H1 (cell line): ENCODE measurements at regions not wholly inside any gene's neighbourhood (a gene's known extent, or its start where the extent isn't known, plus 50 kb on each side); places are given as distances from the start of the nearest gene placed in this dataset.

Experiments
- CTCF ChIA-PET: fragments of 300-600 bp; sonication (Branson Sonifier 250); formaldehyde crosslinking; loops from one replicate; lab custom pipeline; 2021; ENCODE audit not compliant: partially characterized antibody; lab: Charles Lee
- POLR2A ChIA-PET: fragments of 300-600 bp; sonication (Branson Sonifier 250); formaldehyde crosslinking; loops from one replicate; lab custom pipeline; 2021; ENCODE audit warnings: inconsistent platforms; ENCODE audit not compliant: partially characterized antibody; lab: Charles Lee
- DNase-seq, 2 experiments: peaks; one replicate each; pipeline versions ENCODE4 v3.0.0 to v3.0.0-alpha.2; 2010 to 2022; ENCODE audit warnings: low spot score in 2 of 2, low read depth in 1 of 2, mixed read lengths in 1 of 2
- FAIRE-seq: peaks from 2 replicates; lab custom pipeline; 2011; peaks lifted over from hg19 to GRCh38; lab: Jason Lieb, UNC
- H2AFZ ChIP-seq: 2 replicates; pipeline ENCODE4 v1.8.1; 2012; ENCODE audit warnings: low read length, inconsistent platforms
- H2AK5ac ChIP-seq: 2 replicates; pipeline ENCODE4 v1.6.1; 2013; ENCODE audit warnings: low read depth, low read length
- H2BK120ac ChIP-seq: replicated peaks from 2 replicates; pipeline ENCODE3; 2013; ENCODE audit warnings: low read depth, low read length, inconsistent platforms
- H2BK12ac ChIP-seq: 2 replicates; pipeline ENCODE4 v1.6.1; 2013; ENCODE audit warnings: low read depth, low read length
- H2BK15ac ChIP-seq: 2 replicates; pipeline ENCODE4 v1.6.1; 2013; ENCODE audit warnings: low read length
- H2BK20ac ChIP-seq: 2 replicates; pipeline ENCODE4 v1.6.1; 2013; ENCODE audit warnings: low read length
- H2BK5ac ChIP-seq: 2 replicates; pipeline ENCODE4 v1.6.1; 2013; ENCODE audit warnings: low read depth, low read length
- H3K14ac ChIP-seq: 2 replicates; pipeline ENCODE4 v1.6.1; 2013; ENCODE audit warnings: inconsistent platforms; ENCODE audit not compliant: insufficient read length
- H3K18ac ChIP-seq: 2 replicates; pipeline ENCODE4 v1.6.1; 2013; ENCODE audit warnings: low read length; ENCODE audit errors: extremely low read depth
- H3K23ac ChIP-seq: 2 replicates; pipeline ENCODE4 v1.6.1; 2013; ENCODE audit warnings: inconsistent platforms; ENCODE audit not compliant: insufficient read length
- H3K23me2 ChIP-seq: 2 replicates; pipeline ENCODE4 v1.6.1; 2013; ENCODE audit warnings: low read depth, low read length
- H3K27ac ChIP-seq: 2 replicates; pipeline ENCODE4 v1.6.1; 2011; ENCODE audit warnings: low read depth, low read length, inconsistent platforms
- H3K27me3 ChIP-seq, 4 experiments: replicated peaks in 1 of 4; 1 replicate in 1 of 4; 2 replicates in 3 of 4; pipeline versions ENCODE4 v1.6.1 to v1.8.1; 2011 to 2013; ENCODE audit warnings: low read length in 3 of 4, mild to moderate bottlenecking in 3 of 4, inconsistent platforms in 2 of 4, mixed read lengths in 2 of 4, moderate library complexity in 1 of 4; ENCODE audit not compliant: control insufficient read depth in 3 of 4, insufficient read depth in 3 of 4; ENCODE audit errors: extremely low read depth in 1 of 4
- H3K36me3 ChIP-seq, 4 experiments: 2 replicates each; pipeline versions ENCODE4 v1.6.1 to v1.8.1; 2011 to 2013; ENCODE audit warnings: mild to moderate bottlenecking in 4 of 4, low read length in 3 of 4, moderate library complexity in 2 of 4, control low read depth in 1 of 4, inconsistent platforms in 1 of 4; ENCODE audit not compliant: insufficient read depth in 4 of 4, control insufficient read depth in 2 of 4
- H3K4ac ChIP-seq: replicated peaks from 2 replicates; pipeline ENCODE3; 2013; ENCODE audit warnings: low read length, low read depth, mixed read lengths, inconsistent platforms; ENCODE audit not compliant: insufficient read length
- H3K4me1 ChIP-seq, 4 experiments: replicated peaks in 1 of 4; 1 replicate in 1 of 4; 2 replicates in 3 of 4; pipeline versions ENCODE4 v1.6.1 to v1.8.1; 2011 to 2013; ENCODE audit warnings: low read length in 3 of 4, inconsistent platforms in 2 of 4, mixed read lengths in 1 of 4; ENCODE audit not compliant: insufficient read depth in 4 of 4, control insufficient read depth in 3 of 4
- H3K4me2 ChIP-seq, 2 experiments: 2 replicates each; pipeline versions ENCODE4 v1.6.1 to v1.8.1; 2011 to 2013; ENCODE audit warnings: low read depth in 2 of 2, low read length in 2 of 2, control low read depth in 1 of 2, inconsistent platforms in 1 of 2, mild to moderate bottlenecking in 1 of 2; ENCODE audit not compliant: insufficient read depth in 1 of 2
- H3K4me3 ChIP-seq, 4 experiments: fragments of 200-600, 300-600 bp in 1 of 4; sonication (generic), shearing (Covaris generic), sonication (Bioruptor Twin) in 1 of 4; 2 replicates each; pipeline versions ENCODE4 v1.5.1 to v1.8.1; 2011 to 2016; ENCODE audit warnings: low read length in 4 of 4, low read depth in 3 of 4, control low read depth in 2 of 4, inconsistent platforms in 2 of 4, mild to moderate bottlenecking in 2 of 4, mixed read lengths in 1 of 4, moderate library complexity in 1 of 4; ENCODE audit not compliant: insufficient read depth in 2 of 4; ENCODE audit errors: extremely low read depth in 1 of 4
- H3K56ac ChIP-seq: replicated peaks from 2 replicates; pipeline ENCODE3; 2013; ENCODE audit warnings: low read depth, mild to moderate bottlenecking, mixed read lengths, low read length, inconsistent platforms; ENCODE audit not compliant: insufficient read length
- H3K79me1 ChIP-seq: 2 replicates; pipeline ENCODE4 v1.6.1; 2013; ENCODE audit warnings: low read depth, low read length, control low read depth
- H3K79me2 ChIP-seq, 2 experiments: 2 replicates each; pipeline versions ENCODE4 v1.6.1 to v1.8.1; 2012 to 2013; ENCODE audit warnings: low read length in 2 of 2, mild to moderate bottlenecking in 2 of 2, inconsistent platforms in 1 of 2; ENCODE audit not compliant: insufficient read depth in 2 of 2, control insufficient read depth in 1 of 2
- H3K9ac ChIP-seq, 4 experiments: replicated peaks in 1 of 4; 1 replicate in 1 of 4; 2 replicates in 3 of 4; pipeline versions ENCODE4 v1.6.1 to v1.8.1; 2011 to 2013; ENCODE audit warnings: low read depth in 3 of 4, low read length in 3 of 4, control low read depth in 2 of 4, mild to moderate bottlenecking in 2 of 4, moderate library complexity in 2 of 4, inconsistent platforms in 1 of 4; ENCODE audit errors: extremely low read depth in 1 of 4
- H3K9me3 ChIP-seq, 2 experiments: 2 replicates each; pipeline versions ENCODE4 v1.6.1 to v1.8.1; 2012 to 2013; ENCODE audit warnings: mild to moderate bottlenecking in 2 of 2, moderate library complexity in 2 of 2, control low read depth in 1 of 2, inconsistent platforms in 1 of 2, low read depth in 1 of 2, low read length in 1 of 2, mixed read lengths in 1 of 2; ENCODE audit not compliant: insufficient read depth in 2 of 2
- H4K20me1 ChIP-seq, 2 experiments: replicated peaks in 1 of 2; 2 replicates each; pipeline versions ENCODE3 to v1.8.1; 2011 to 2013; ENCODE audit warnings: inconsistent platforms in 2 of 2, low read length in 2 of 2, mild to moderate bottlenecking in 1 of 2; ENCODE audit not compliant: insufficient read depth in 2 of 2, control insufficient read depth in 1 of 2
- H4K5ac ChIP-seq: 2 replicates; pipeline ENCODE4 v1.6.1; 2013; ENCODE audit warnings: low read length, low read depth, mixed read lengths, inconsistent platforms; ENCODE audit not compliant: insufficient read length
- H4K8ac ChIP-seq: 2 replicates; pipeline ENCODE4 v1.8.0; 2013; ENCODE audit warnings: mild to moderate bottlenecking, moderate library complexity, low read length, inconsistent platforms; ENCODE audit not compliant: insufficient read depth; ENCODE audit errors: extremely low read depth
- H4K91ac ChIP-seq: replicated peaks from 2 replicates; pipeline ENCODE3; 2013; ENCODE audit warnings: low read length, mixed read lengths, inconsistent platforms; ENCODE audit not compliant: insufficient read length
- CBX8 ChIP-seq: fragments of 300-800, 300-1000 bp; sonication (generic); IDR thresholded peaks from 2 replicates; pipeline ENCODE4 v1.7.1; 2016; ENCODE audit warnings: low read depth, low read length, borderline replicate concordance
- WGBS, 2 experiments: shearing (Covaris generic) in 1 of 2; methylation state at CpG; one replicate each; pipeline versions ENCODE4 v1.1.6 to v1.1.7; 2013 to 2015; ENCODE audit warnings: low lambda C conversion rate in 2 of 2, mixed read lengths in 2 of 2, inconsistent platforms in 1 of 2, low coverage in 1 of 2, missing lambda C conversion rate in 1 of 2; ENCODE audit not compliant: insufficient replicate concordance in 2 of 2, insufficient coverage in 1 of 2, insufficient read length in 1 of 2; ENCODE audit errors: extremely low coverage in 1 of 2, missing lambda C conversion rate in 1 of 2; 5-methylcytosine and 5-hydroxymethylcytosine counted together

DNA sequence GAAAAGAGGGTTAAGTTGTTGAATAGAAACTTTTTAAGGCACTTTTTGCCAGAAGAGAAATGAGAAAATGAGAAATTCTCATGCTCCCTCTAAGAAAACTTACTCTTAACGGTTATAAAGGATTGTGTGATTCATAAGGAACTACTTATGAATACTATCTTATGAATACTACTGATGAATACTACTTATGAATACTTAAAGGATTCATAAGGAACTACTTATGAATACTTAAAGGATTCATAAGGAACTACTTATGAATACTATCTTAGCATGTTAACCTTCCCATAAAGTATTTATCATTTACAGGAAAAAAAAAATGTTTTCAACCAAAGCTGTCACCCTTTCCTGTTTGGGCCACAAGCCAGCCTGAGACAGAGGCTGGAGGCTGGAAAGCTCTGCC lies 53.1 kb upstream of the UCN3 start:
- TF ChIP-seq CBX8 = no peak
- Histone ChIP-seq H3K36me3 (no peaks in the 10 kb centered on the region), H2BK5ac (no peak overlapping the region), H2BK15ac (no peak overlapping the region), H4K8ac (no peak overlapping the region), H3K4me3 (no peak overlapping the region), H3K9ac (no peak overlapping the region), H3K27me3 (no peaks in the 10 kb centered on the region), H3K4ac (no peak overlapping the region), H3K23me2 (no peaks in the 10 kb centered on the region), H4K20me1 (no peaks in the 10 kb centered on the region), H3K4me2 (no peak overlapping the region), H3K4me1 (no peaks in the 10 kb centered on the region), H3K56ac (no peak overlapping the region), H3K14ac (no peak overlapping the region), H2BK20ac (no peak overlapping the region), H2BK12ac (no peak overlapping the region), H3K27ac (no peak overlapping the region), H2AFZ (no peak overlapping the region), H3K18ac (no peak overlapping the region), H3K79me2 (no peaks in the 10 kb centered on the region), H4K5ac (no peak overlapping the region), H3K9me3 (0 out of 4 replicates have a peak, but pooled peaks cover 0 to 3% of the 10 kb centered on the region in 2 experiments), H3K23ac (no peak overlapping the region), H2AK5ac (no peak overlapping the region), H3K79me1 (no peaks in the 10 kb centered on the region), H4K91ac (no peak overlapping the region), H2BK120ac (no peak overlapping the region)
- ChIA-PET POLR2A (no interaction called here), CTCF (no interaction called here)
- no peak for FAIRE-seq
- DNase-seq = no peak
- WGBS, 2 experiments = 55% methylated on average over 1 of the region's 1 CpG; no CpG with 5 or more reads in 1 of the 2 experiments
